Smooth muscle cell (in vitro differentiated cells): ENCODE measurements at regions not wholly inside any gene's neighbourhood (a gene's known extent, or its start where the extent isn't known, plus 50 kb on each side); places are given as distances from the start of the nearest gene placed in this dataset.
"Not testable (repeated sequence)": the region's sequence is repeated elsewhere in the genome, so short reads cannot be mapped to it uniquely, and the experiment has no call there.

Experiments
- DNase-seq: peaks from one replicate; lab custom pipeline; 2025; ENCODE audit not compliant: unreplicated experiment; lab: John Stamatoyannopoulos, UW
- H2AFZ ChIP-seq: fragments of 200-600 bp; sonication (generic); 2 replicates; pipeline ENCODE4 v1.6.0; 2016; ENCODE audit warnings: antibody characterized with exemption, low read depth, mild to moderate bottlenecking
- H3F3A ChIP-seq: fragments of 200-600 bp; sonication (generic); 2 replicates; pipeline ENCODE4 v1.6.0; 2017; ENCODE audit warnings: antibody characterized with exemption, low read depth
- H3K27ac ChIP-seq: fragments of 200-600 bp; sonication (generic); 2 replicates; pipeline ENCODE4 v1.5.1; 2016; ENCODE audit warnings: low read depth, mild to moderate bottlenecking
- H3K27me3 ChIP-seq: fragments of 200-600 bp; sonication (generic); 2 replicates; pipeline ENCODE4 v1.6.1; 2016; ENCODE audit warnings: low read depth, mild to moderate bottlenecking
- H3K36me3 ChIP-seq: fragments of 200-600 bp; sonication (generic); 2 replicates; pipeline ENCODE4 v1.5.1; 2016; ENCODE audit warnings: low read depth
- H3K4me1 ChIP-seq: fragments of 200-600 bp; sonication (generic); 2 replicates; pipeline ENCODE4 v1.5.1; 2016; ENCODE audit warnings: low read depth
- H3K4me2 ChIP-seq: fragments of 200-600 bp; sonication (generic); 2 replicates; pipeline ENCODE4 v1.6.0; 2016; ENCODE audit warnings: mild to moderate bottlenecking
- H3K4me3 ChIP-seq: fragments of 200-600 bp; sonication (generic); 2 replicates; pipeline ENCODE4 v1.5.1; 2016; ENCODE audit warnings: mild to moderate bottlenecking
- H3K79me2 ChIP-seq: fragments of 200-600 bp; sonication (generic); 2 replicates; pipeline ENCODE4 v1.6.0; 2016; ENCODE audit warnings: low read depth, mild to moderate bottlenecking
- H3K9ac ChIP-seq: fragments of 200-600 bp; sonication (generic); 2 replicates; pipeline ENCODE4 v1.6.0; 2016; ENCODE audit warnings: low read depth
- H3K9me3 ChIP-seq: fragments of 200-600 bp; sonication (generic); replicated peaks from 2 replicates; pipeline ENCODE4 v1.5.1; 2016; ENCODE audit warnings: low read depth
- H4K20me1 ChIP-seq: fragments of 200-600 bp; sonication (generic); 2 replicates; pipeline ENCODE4 v1.6.0; 2016; ENCODE audit warnings: low read depth
- WGBS: methylation state at CpG from one replicate; pipeline ENCODE4 v1.1.7; 2016; ENCODE audit warnings: low lambda C conversion rate; 5-methylcytosine and 5-hydroxymethylcytosine counted together

DNA sequence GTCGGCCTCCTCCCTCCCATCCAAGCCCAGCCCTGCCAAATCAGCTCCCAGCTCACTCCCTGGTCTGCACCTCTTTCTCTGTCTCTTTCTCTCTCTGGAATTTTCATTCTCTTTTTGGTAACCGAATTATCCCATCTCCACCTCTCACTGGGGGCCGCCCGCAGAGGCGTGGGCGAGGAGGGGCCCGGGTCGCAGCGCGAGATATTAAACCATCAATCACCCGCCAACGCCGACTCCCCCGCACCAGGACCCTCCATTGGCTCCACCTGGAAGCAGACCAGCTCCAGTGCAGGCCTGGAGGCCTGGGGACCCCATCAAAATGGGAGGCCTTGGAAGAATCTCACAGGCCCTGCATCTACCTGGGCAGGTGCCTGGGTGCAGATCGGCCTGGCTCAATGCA is 83.8 kb upstream of the ADGRL1 start:
- DNase-seq, H3K4me1 ChIP-seq, H4K20me1 ChIP-seq, H3K9me3 ChIP-seq, H3K27me3 ChIP-seq, H3K27ac ChIP-seq, H3K9ac ChIP-seq, H2AFZ ChIP-seq, H3K4me3 ChIP-seq, H3K4me2 ChIP-seq, H3K79me2 ChIP-seq, H3K36me3 ChIP-seq, H3F3A ChIP-seq: not testable (repeated sequence)
- WGBS = 95% methylated on average over 15 of the region's 15 CpGs

DNA sequence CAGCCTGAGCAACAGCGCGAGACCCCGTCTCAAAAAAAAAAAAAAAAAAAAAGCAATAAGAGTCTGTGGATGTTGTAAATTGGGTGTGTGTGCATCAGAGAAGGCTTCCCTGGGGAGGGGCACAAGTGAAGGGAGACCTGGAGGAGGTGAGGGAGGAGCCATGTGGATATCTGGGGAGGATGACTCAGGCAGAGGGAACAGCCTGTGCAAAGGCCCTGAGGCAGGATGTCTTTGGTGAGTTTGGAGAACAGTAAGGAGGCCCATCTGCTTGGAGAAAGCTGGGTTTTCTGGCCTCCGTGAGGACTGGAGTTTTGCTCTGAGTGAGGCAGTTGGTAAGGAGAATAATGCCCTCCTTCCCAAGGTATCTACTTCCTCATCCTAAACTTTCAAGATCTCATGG is 81.9 kb upstream of the ADGRL1 start:
- H3K27ac ChIP-seq, H3F3A ChIP-seq, H3K27me3 ChIP-seq, H3K9ac ChIP-seq, H3K4me1 ChIP-seq, H3K79me2 ChIP-seq, H2AFZ ChIP-seq, H3K4me2 ChIP-seq, H3K36me3 ChIP-seq, DNase-seq, H3K4me3 ChIP-seq, H3K9me3 ChIP-seq, H4K20me1 ChIP-seq: not testable (repeated sequence)
- WGBS = 97% methylated on average over 3 of the region's 4 CpGs

DNA sequence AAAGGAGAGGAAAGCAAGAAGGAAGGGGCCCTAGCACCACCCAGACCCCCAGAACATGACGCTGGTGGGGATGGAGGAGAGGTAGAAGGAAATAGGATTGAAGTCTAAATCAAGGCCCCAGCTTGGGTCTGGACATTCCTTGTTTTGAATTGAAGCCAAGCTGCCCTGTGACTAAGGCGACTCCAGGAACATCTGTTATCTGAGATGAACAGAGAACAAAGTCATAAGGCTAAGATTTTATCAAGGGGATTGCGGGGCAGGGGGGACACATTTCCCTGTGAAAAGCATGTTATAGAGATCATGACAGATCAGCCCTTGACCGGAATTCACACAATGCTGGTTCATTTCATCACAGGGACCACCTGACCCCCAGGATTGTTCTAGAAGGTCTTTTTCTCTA is 80.6 kb upstream of the ADGRL1 start:
- not testable (repeated sequence) for H3K9ac ChIP-seq, H4K20me1 ChIP-seq, H3K36me3 ChIP-seq, H3K4me1 ChIP-seq, H3K27ac ChIP-seq, H3K79me2 ChIP-seq, H3K27me3 ChIP-seq, H3F3A ChIP-seq, DNase-seq, H3K4me2 ChIP-seq, H3K4me3 ChIP-seq, H3K9me3 ChIP-seq, H2AFZ ChIP-seq
- WGBS = 54% methylated on average over 4 of the region's 4 CpGs

DNA sequence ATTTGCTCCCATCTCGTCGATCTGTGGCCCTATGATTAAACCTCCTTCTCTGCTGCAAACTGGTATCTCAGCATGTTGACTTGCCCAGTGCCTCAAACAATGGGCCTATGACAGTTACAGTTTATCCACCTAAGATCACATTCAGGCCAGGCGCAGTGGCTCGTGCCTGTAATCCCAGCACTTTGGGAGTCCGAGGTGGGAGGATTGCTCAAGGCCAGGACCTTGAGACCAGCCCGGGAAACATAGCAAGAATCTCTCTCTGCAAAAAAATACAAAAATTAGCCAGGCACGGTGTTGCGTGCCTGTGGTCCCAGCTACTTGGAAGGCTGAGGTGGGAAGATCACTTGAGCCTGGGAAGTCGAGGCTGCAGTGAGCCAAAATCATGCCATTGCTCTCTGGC is 79.8 kb upstream of the ADGRL1 start:
- H3K36me3 ChIP-seq, H3K9ac ChIP-seq, DNase-seq, H3K4me1 ChIP-seq, H4K20me1 ChIP-seq, H3K4me2 ChIP-seq, H3F3A ChIP-seq, H3K27me3 ChIP-seq, H3K9me3 ChIP-seq, H3K27ac ChIP-seq, H3K79me2 ChIP-seq, H2AFZ ChIP-seq, H3K4me3 ChIP-seq: not testable (repeated sequence)
- WGBS = 88% methylated on average over 9 of the region's 9 CpGs

DNA sequence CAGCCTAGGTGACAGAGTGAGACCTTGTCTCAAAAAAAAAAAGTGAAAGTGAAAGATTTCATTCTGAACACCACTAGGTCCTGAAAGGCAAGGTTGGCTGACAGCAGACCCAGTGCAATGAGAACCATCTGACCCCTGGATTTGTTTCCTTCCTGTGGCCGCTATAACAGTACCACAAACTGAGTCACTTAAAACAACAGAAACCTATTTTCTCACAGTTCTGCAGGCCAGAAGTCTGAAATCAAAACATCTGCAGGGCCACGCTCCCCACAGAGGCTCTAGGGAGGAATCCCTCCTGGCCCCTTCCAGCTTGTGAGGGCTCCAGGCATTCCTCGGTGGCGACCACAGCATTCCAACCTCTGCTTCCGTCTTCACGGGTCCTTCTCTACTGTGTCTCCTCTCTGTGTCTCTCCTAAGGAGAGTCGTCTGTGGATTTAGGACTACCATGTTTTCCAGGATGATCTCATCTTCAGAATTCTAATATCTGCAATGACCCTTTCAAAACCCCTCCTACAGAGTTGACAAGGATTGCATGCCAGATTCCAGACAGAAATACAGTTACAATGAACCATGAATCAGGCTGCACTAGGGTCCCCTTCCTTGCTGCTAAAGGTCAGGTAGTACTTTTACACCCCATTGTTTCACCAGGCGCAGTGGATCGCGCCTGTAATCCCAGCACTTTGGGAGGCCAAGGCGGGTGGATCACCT is 78.0 kb upstream of the ADGRL1 start:
- not testable (repeated sequence) for H3K4me3 ChIP-seq, H2AFZ ChIP-seq, H3K9me3 ChIP-seq, H3K27me3 ChIP-seq, H3K79me2 ChIP-seq, DNase-seq, H3F3A ChIP-seq, H4K20me1 ChIP-seq, H3K36me3 ChIP-seq, H3K4me1 ChIP-seq
- peak overlapping the region; percentile 22 for H3K9ac ChIP-seq
- H3K27ac ChIP-seq = peak overlapping the region; percentile 59
- 36% methylated on average over 11 of the region's 11 CpGs for WGBS
- peak overlapping the region; percentile 43 for H3K4me2 ChIP-seq

DNA sequence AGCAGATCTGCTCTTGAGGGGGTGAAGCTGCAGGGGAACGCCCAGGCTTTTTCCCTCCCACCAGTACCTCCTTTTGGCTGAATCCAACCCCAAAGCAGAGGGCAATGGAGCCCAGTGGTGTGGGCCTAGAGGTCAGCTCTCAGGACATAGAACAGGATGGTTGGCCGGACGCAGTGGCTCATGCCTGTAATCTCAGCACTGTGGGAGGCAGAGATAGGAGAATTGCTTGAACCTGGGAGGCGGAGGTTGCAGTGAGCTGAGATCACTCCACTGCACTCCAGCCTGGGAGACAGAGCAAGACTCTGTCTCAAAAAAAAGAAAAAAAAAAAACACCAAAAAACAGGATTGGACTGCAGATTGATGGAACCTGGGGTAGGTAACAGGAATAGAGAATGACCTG is 73.3 kb upstream of the ADGRL1 start:
- H3K9ac ChIP-seq, H4K20me1 ChIP-seq, H3K36me3 ChIP-seq, H3K4me3 ChIP-seq, H3K79me2 ChIP-seq, H3K4me2 ChIP-seq, H3K27me3 ChIP-seq, H3K27ac ChIP-seq, H3K9me3 ChIP-seq, H3F3A ChIP-seq, DNase-seq, H3K4me1 ChIP-seq, H2AFZ ChIP-seq: not testable (repeated sequence)
- 44% methylated on average over 4 of the region's 4 CpGs for WGBS
